ENCODE measurements at regions not wholly inside any gene's neighbourhood (a gene's known extent, or its start where the extent isn't known, plus 50 kb on each side); places are given as distances from the start of the nearest gene placed in this dataset.

DNA sequence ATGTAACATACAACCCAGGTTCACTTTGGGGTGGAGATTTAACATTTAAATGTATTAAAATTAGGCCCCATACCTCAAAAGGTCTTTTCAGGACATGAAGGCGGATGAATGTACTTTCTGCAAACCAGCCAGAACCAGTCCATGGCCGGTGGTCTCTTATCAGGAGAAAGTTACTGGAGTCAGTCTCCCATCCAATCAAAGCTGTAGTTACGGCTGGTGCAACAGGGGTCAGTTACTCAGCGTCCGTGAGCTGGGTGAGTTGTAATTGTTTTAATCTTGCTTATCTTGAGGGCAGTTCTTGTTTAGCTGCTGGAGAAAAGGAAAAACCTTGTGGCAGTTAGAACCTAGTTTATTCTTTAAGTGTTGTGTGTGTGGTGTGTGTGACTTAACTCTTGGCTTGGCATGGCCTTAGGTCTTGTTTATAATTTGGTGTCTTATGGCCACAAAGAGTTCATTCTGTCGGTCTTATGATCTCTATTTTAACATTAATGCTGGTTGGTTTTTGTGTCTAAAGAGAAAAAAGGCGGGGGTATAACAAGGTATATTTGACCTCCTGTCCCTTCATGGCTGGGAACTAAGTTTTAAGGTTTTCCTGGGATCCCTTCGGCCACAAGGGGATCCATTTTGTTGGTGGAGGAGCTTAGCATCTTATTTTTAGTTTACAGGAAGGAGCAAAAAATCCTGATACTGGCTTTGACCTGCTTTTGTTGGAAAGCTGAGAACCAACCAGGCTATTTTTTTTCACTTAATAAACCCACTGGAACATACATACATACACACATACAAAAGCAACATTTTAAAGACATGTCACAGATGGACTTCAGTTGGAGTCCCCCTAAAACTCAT is 143.5 kb upstream of the NCK2 start:
- no peak for ATAC-seq
- Mint-ChIP-seq H3K4me1 (no peaks in the 10 kb centered on the region), H3K27me3 (peaks cover 7% of the 10 kb centered on the region), H3K36me3 (no peaks in the 10 kb centered on the region), H3K4me3 (no peak overlapping the region), H3K27ac (no peak overlapping the region), H3K9me3 (ENCODE audit: low read depth) (no peaks in the 10 kb centered on the region)
- DNase-seq: no peak
- CTCF ChIA-PET: no interaction called here

DNA sequence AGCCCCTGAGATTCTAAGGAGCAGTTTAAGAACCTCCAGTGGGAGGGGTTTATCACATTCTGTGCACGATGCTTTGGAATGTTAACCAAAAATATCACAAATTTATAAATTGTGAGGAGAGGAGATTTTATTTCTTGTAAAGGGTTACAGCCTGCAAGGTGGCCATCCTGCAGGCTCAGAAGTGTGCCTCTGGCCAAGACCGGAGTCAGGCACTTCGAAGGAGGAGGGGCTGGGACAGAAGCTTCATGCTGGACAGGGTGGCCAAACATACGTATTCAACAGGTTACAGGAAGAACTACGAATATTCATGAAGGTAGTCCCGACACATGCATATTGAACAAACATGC is 144.1 kb upstream of the NCK2 start:
- H3K27ac Mint-ChIP-seq: no peak overlapping the region
- H3K36me3 Mint-ChIP-seq: no peaks in the 10 kb centered on the region
- CTCF ChIA-PET: no interaction called here
- H3K27me3 Mint-ChIP-seq: peaks cover 7% of the 10 kb centered on the region
- H3K9me3 Mint-ChIP-seq (ENCODE audit: low read depth): no peaks in the 10 kb centered on the region
- H3K4me1 Mint-ChIP-seq: no peaks in the 10 kb centered on the region
- no peak overlapping the region for H3K4me3 Mint-ChIP-seq
- DNase-seq: no peak
- no peak for ATAC-seq

DNA sequence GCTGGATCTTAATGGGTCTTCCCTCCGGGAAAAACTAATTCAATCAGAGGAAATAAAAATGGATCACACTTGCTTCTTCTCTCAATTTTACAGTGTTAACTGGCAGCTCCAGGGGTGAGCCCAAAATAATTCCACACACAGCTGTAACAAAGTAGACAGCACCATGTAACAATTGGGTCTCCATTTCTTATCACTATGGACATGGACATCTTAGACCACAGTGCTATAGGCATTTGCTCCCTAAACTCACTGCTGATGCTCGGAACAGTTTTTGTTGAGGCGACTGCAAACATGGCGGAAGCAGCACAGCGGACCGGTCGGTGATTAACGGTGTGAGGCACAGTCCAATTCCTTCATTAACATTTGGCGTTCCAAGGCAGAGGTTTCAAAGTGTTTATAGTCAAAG is 144.7 kb upstream of the NCK2 start:
- Mint-ChIP-seq H3K4me3 (no peak overlapping the region), H3K36me3 (no peaks in the 10 kb centered on the region), H3K9me3 (ENCODE audit: low read depth) (no peaks in the 10 kb centered on the region), H3K27me3 (peaks cover 7% of the 10 kb centered on the region), H3K4me1 (no peaks in the 10 kb centered on the region), H3K27ac (no peak overlapping the region)
- DNase-seq: no peak
- CTCF ChIA-PET: no interaction called here
- ATAC-seq: no peak

DNA sequence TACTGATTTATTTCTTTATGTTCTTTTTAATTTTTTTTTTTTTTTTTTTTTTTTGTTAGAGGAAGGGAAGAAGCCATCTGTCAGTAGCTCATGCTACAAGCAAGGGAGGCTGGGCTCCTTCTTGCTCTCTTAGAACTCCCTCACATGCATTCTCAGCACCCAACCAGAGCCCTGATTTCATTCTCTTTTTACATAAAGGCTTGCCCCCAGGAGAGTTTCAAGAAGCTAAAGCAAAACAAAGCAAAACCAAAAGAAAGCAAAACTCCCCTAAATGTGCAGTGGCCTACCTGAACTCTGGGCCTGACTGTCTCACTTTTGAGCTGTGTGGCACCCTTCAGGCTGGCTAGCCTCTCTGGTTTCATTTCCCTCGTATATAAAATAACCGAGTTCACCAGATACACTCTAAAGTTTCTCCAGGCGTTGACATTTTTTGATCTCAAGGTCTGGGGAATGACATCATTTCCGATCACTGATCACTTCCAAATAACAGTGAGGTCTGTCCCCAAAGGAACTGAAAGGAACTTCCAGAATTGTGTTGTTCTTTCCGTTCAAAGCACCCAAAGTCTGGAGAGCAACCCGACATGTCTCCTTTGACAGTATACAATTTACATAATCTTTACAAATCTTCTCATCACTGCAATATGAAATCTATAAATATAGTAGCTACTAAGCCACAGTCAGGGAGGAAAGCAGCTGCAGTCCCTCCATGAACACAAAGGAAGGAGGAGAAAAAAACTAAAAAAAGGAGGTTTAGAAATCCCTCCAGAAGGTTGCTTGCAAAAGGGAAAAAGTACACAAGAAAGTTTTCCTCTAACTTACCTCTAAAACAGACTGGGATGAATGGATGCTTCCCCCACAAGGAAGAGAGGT is 145.6 kb upstream of the NCK2 start:
- Mint-ChIP-seq H3K9me3 (ENCODE audit: low read depth) (no peaks in the 10 kb centered on the region), H3K27ac (no peak overlapping the region), H3K36me3 (no peaks in the 10 kb centered on the region), H3K27me3 (peaks cover 7% of the 10 kb centered on the region), H3K4me1 (no peaks in the 10 kb centered on the region), H3K4me3 (no peak overlapping the region)
- CTCF ChIA-PET: no interaction called here
- ATAC-seq (no peak), DNase-seq (no peak)

DNA sequence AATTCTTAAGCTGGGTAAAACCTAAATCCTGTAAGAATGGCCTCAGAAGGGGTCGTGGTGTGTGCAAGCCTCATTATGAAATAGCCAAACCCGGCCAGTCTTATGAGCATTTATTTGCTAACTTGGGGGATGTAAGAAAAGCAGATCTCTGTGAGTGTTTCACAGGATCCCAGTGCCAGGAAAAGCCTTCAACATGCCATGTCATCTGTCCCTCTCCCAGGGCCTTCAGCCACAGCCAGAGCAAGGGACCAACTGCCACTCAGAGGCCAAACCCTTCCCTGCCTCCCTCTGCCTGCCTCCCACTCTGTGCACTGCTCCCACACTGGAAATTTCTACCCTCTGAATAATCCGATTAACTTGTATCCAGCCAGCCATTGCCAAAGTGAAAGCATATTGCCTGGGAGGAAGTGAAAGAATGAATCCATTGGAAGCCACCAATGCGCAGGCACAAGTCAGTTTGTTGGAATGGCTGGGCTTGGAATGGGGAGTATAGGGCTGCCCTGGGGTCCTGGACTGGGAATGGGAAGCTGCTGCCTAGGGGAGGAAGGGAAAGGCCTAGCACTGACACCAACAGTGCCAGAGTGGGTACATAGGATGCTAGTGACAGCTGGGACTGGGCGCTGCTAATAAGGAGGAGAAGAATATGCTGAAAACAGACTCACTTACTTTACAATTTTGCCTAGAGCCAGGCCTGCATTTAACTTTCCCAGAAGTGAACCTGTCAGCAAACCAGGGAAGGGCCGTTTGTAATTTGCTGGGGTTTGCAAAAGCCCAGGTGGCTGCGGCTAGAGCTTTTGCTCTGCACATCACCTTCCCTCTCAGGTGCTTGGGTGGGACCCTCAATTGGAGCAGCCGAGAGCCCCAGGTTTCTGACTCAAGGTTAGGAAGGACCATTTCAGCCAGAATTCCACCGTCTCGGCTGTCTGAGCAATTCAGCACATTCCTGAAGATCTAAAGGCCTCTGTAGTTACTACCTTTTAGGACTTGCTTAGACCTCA is 146.6 kb upstream of the NCK2 start:
- Mint-ChIP-seq H3K27me3 (peaks cover 3% of the 10 kb centered on the region), H3K9me3 (ENCODE audit: low read depth) (no peaks in the 10 kb centered on the region), H3K36me3 (no peaks in the 10 kb centered on the region), H3K4me3 (no peak overlapping the region), H3K4me1 (no peaks in the 10 kb centered on the region), H3K27ac (no peak overlapping the region)
- DNase-seq (no peak), ATAC-seq (no peak)
- CTCF ChIA-PET: interaction anchor here (1.2 kb wide), 1 partner anchor 458 kb away, joined by 3 read pairs; no protein-coding TSS in a partner anchor

DNA sequence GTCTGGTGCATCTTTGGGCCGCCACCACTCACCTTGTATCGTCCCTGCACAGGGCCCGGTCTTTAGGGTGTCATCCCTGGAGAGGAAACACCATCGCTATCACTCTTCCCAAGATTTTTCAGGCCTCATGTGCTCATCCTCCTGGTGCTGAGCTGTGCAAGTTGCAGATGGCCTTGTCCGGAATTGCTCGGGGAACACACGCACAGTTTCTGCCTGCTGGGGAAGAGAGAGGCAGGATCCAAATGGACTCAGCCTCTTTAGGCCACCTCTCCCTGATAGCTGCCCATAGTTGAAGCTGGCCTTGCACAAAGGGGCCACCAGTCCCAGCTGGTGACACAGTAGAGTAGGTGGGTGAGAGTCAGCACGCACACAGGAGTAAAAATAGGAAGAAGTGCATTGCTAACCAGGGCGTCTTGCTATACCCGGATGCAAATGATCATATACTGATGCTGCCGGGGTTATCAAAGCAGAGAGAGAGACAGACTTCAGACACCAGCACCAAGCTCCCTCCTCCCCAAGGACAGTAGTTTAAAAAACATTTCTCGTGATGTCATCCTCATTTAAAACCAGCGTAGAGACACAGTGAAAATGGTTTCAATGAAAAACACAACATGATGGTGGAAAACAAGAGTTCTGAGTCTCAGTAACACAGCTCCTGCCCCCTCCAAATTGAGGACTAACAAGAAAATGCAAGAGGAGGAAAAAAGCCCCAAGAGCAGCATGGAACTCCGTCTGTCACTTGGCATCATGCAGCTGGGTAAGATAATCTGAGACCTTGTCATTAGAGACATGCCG is 147.5 kb upstream of the NCK2 start:
- no peaks in the 10 kb centered on the region for H3K4me1 Mint-ChIP-seq
- no peak overlapping the region for H3K4me3 Mint-ChIP-seq
- no peaks in the 10 kb centered on the region for H3K27me3 Mint-ChIP-seq
- ATAC-seq (no peak), DNase-seq (no peak)
- H3K36me3 Mint-ChIP-seq: no peaks in the 10 kb centered on the region
- H3K27ac Mint-ChIP-seq: no peak overlapping the region
- no peaks in the 10 kb centered on the region for H3K9me3 Mint-ChIP-seq (ENCODE audit: low read depth)
- CTCF ChIA-PET: interaction anchor here (1.2 to 1.5 kb wide), 2 partner anchors 13 to 459 kb away, joined by 3 to 4 read pairs; no protein-coding TSS in a partner anchor

DNA sequence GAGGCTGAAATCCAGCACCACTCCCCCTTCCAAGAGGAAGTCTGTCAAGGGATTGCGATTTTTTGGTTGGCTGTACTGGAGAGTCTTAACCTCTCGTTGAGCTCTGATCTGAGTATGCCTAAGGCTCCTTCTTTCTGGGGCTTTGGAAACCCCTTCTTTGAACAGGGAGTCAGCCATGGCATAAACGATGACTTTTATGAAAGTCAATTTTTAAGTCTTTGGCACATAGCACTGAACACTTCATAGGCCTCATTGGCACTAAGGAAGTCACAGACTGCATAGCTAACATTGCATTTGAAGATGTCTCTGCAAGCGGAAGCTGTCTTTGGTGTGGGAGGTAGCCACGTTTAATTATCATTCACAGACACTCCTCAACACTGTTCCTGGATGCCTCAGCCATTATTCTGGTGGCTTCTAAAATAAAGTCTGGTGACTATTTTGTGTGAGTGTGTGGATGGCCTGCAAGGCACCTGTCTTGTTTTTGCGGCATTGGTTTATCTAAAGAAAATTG is 148.2 kb upstream of the NCK2 start:
- Mint-ChIP-seq H3K27me3 (no peaks in the 10 kb centered on the region), H3K27ac (no peak overlapping the region), H3K4me3 (no peak overlapping the region), H3K36me3 (no peaks in the 10 kb centered on the region), H3K9me3 (ENCODE audit: low read depth) (no peaks in the 10 kb centered on the region), H3K4me1 (peaks cover under 1% of the 10 kb centered on the region)
- ATAC-seq: no peak
- CTCF ChIA-PET: interaction anchor here (1.5 kb wide), 1 partner anchor 14 kb away, joined by 4 read pairs; no protein-coding TSS in a partner anchor
- no peak for DNase-seq

DNA sequence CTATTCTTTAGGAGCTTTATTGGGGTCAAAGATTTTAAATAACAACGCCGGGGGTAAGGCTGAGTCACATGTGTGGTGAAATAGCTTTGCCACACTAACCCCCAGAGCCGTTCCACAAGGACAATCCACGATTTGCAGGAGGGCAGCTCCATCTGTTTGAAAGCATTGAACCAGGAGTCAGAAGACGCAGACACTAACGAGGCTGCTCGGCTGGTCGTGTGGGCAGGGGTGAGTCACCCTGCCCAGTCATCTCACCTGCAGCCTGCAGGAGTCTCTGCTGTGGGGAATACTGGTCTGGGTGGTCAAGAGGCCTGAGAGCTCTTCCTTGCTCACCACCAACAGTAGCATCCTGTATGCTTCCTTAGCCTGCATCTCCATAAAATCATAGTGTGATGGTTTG is 149.2 kb upstream of the NCK2 start:
- CTCF ChIA-PET: interaction anchor here (1.5 kb wide), 1 partner anchor 15 kb away, joined by 4 read pairs; no protein-coding TSS in a partner anchor
- ATAC-seq (no peak), DNase-seq (no peak)
- Mint-ChIP-seq H3K9me3 (ENCODE audit: low read depth) (no peaks in the 10 kb centered on the region), H3K4me1 (peaks cover 2% of the 10 kb centered on the region), H3K36me3 (no peaks in the 10 kb centered on the region), H3K4me3 (no peak overlapping the region), H3K27me3 (no peaks in the 10 kb centered on the region), H3K27ac (no peak overlapping the region)

DNA sequence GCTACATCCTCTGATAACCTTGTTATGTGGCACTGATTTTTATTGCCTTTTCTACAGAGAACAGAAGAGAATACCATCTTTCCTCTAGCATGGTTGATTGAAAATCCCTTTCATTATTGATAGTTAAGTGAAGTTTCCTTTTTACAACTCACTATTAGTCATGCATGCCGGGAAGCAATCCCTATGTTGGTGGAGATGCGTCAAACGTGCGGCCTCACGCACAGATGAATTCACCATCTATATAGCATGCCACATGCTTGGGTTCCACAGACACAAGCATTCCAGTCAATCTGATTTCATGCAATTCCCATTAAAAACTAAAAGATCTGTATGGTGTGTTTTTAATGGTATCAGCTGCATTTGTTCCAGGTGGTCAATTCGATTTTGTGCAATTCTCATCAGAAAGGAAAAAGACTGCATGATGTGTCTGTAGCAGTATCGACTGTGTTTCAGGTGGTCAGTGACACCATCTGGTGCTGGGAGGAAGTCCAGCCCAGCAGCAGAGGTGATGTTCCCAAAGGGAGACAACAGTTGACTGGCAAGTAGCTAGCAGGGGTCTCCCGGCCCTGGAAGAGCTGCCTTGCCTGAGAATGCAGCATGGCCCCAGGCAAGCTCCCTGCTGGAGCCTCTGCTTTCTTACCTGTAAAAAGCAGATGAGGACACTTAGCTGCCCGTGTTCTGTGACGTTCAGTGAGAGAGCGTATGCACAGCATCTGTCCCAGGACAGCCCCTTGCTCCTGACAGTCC is 151.3 kb upstream of the NCK2 start:
- Mint-ChIP-seq H3K9me3 (ENCODE audit: low read depth) (peaks cover 6% of the 10 kb centered on the region), H3K36me3 (peaks cover 5% of the 10 kb centered on the region), H3K27ac (no peak overlapping the region), H3K4me1 (peaks cover 2% of the 10 kb centered on the region), H3K4me3 (no peak overlapping the region), H3K27me3 (no peaks in the 10 kb centered on the region)
- DNase-seq (no peak), ATAC-seq (no peak)
- CTCF ChIA-PET: no interaction called here

DNA sequence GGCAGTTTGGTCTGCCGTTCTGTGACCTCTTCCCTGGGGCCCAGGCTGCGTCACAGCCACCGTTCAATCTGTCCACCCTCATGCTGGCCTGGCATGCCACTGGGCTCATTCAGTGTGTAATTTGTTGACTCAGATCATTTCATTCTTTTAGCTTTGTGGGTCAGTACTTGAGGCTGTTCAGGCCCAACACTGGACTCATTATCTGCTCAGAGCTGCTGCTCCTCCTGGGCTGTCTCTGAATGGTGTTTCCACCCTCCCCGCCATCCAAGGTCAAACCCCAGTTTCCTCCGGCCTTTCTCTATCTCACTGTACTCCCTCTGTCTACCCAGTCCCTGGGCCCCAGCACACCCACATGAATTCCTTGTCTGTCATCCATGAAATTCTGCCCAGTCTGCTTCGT is 152.4 kb upstream of the NCK2 start:
- Mint-ChIP-seq H3K4me1 (peaks cover 2% of the 10 kb centered on the region), H3K27ac (no peak overlapping the region), H3K9me3 (ENCODE audit: low read depth) (peaks cover 11% of the 10 kb centered on the region), H3K4me3 (no peak overlapping the region), H3K36me3 (peaks cover 10% of the 10 kb centered on the region), H3K27me3 (no peaks in the 10 kb centered on the region)
- no peak for ATAC-seq
- CTCF ChIA-PET: no interaction called here
- DNase-seq: no peak

DNA sequence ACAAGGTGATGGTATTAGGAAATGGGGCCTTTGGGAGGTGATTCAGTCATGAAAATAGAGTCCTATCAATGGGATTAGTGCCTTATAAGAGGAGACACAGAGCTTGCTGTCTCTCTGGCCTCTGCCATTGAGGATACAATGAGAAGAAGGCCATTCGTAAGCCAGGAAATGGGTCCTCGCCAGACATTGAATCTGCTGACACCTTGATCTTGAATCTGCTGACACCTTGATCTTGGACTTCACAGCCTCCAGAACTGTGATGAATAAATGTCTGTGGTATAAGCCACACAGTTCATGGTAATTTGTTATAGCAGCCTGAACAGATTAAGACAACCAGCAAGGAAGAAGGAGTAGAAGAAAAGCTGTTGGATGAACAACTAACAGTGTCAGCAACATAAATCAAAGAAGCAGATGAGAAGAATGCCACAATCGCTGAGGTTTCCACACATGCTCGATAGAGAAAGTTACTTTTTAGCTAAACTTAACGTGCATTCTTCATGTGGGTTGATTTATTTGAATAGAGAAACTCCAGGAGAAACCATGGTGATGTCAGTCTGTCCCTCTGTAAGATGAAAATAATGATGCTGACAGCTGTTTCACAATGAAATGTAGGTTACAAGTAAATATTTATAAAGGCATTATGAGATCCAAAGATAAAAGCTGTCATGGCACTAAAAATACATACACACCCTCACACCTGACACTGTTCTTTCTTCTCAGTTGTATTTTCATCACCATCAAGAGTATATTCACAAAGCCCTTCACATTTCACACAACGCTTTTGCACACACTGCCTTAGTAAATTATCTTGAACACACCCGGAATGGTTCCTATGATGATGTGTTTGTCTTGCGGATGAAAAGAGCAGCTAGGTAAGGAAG is 153.7 kb upstream of the NCK2 start:
- ATAC-seq (no peak), DNase-seq (no peak)
- Mint-ChIP-seq H3K4me3 (no peak overlapping the region), H3K27me3 (no peaks in the 10 kb centered on the region), H3K4me1 (peaks cover 2% of the 10 kb centered on the region), H3K36me3 (peaks cover 10% of the 10 kb centered on the region), H3K9me3 (ENCODE audit: low read depth) (peaks cover 11% of the 10 kb centered on the region), H3K27ac (no peak overlapping the region)
- CTCF ChIA-PET: no interaction called here
